Islet precursor cell (in vitro differentiated cells): ENCODE measurements at regions not wholly inside any gene's neighbourhood (a gene's known extent, or its start where the extent isn't known, plus 50 kb on each side); places are given as distances from the start of the nearest gene placed in this dataset.

Source experiments
- DNase-seq: peaks from one replicate; pipeline ENCODE4 v3.0.0-alpha.2; 2018

DNA sequence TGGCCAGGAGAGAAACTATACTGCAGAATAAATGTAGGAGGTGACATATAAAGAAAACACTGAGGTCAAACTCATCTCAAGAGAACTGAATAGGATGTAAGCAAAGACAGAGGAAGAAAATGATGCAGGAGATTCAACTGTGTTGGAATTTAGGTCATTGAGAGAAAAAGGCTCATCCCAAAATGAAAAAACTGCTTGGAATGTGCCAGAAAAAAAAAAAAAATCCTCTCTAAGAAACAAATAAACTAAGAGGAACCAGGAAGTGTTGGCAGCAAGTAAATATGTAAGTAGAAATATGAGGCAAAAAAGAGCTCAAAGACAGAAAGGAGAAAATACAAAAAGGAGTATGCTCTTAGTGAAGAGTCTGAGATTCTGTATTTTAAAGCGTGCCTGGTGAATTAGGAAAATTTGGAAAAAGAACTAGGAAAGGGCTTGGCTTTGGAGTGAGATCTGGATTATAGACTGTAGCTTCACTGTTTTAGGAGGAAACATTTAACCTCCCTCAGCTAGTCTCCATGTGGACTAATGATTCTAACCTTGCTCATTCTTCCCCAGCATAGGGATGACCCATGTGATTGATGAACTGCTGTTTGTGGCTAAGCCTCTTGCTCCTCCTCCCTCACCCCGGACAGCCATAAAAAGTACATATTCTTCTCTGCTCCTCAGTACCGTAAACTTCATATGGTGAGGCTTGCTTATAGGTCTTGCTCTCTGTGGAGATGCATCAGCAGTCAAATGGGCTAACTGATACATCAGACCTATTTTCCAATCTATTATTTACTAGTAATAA lies 185.6 kb upstream of the POU5F2 start:
- DNase-seq: peak; percentile 55

DNA sequence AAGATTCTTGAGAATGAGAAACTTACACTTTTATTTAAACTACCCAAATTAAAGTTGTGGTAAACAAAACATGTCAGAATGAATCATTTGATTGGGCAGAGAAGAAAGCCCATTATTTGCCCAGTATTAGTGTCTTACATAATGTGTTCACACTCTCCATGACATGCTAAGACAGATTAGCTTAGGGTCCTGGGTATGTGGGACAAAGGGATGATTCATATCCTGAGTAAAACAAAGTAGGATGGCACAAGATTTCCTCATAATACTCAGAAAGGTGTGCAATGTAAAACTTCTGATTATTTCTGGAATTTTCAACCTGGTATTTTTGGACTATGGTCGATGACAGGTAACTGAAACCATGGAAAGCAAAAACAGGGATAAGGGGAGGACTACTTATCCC lies 183.9 kb upstream of the POU5F2 start:
- DNase-seq: no peak

DNA sequence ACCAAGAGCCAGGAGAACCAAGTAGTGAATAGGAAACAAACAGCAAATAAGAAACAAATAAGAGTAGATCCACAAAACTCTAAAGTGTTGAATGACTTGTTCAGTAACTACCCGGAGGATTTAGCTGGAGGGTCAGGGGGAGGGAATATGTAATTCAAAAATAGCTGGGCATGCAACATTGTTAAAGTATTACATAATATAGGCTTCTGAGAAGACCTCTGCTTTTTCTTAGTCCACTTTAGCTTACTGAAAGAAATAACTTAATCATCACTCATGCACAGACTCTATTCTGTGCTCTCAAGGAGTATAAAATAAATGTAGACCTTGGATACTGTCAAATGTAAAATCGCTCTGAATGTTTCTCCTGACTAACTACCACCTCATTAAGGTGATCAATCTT lies 183.2 kb upstream of the POU5F2 start:
- no peak for DNase-seq

DNA sequence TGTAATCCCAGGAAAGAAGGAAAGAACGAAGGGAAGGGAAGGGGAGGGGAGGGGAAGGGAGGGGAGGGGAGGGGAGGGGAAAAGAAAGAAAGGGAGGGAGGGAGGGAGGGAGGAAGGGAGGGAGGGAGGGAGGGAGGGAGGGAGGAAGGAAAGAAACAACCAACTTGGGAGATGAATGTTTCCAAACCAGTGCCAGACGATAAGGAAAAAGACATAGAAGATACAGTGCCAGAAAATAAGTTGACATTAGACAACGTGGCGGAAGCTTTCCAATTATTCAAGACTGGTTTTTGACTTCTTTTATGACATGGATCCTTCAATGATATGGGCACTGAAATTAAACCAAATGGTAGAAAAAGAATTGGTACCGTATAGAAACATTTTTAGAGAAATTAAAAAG lies 181.2 kb upstream of the POU5F2 start:
- DNase-seq: no peak

DNA sequence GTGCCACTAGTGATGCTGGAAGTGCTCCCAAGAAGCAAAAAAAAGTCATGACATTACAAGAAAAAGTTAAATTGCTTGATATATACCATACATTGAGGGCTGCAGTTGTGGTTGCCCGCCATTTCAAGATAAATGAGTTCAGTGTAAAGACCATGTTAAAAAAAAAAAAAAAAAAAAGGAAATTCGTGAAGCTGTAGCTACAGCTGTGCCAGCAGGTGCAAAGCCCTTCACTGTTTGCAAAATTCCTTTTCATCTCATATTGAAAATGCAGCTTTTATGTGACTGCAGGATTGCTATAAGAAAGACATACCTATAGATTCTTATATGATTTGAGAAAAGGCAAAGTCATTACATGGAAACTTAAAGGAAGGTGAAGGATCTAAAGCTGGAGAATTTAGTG lies 179.6 kb upstream of the POU5F2 start:
- no peak for DNase-seq

DNA sequence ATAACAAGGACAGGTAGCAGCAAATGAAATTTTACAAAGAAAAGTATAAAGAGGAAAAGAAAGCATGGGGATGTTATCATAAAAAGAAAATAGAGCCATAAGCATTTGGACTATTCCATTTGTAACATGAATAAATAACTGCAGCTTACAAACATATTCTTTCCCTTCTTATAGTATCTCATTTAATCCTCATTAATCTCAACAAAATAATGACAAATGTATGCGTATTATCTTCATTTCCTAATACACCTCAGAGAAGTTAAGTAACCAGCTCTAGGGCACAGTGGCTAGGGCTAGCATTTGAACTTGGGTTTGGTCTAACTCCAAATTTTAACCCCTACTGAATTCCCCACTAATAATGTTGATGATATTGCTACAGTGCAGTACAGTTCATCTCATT lies 175.5 kb upstream of the POU5F2 start:
- DNase-seq: no peak

DNA sequence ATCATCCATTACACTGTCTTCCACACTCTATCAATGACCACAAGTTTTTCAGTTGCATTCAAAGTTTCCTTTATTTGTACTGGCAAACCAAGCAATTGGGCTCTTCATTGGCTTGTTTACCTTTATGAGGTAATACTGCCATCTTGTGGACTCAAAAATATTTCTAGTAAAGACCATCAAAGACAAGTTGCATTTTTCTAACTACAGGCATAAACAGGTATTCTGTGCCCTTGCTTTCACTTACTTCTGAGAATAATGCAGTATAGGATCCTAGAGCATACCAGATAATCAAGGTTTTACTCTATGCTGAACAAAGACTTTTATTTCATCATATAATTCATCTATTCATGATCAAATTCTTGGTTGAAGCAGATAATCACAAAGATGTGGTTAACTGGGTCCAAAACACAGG lies 173.7 kb upstream of the POU5F2 start:
- DNase-seq: no peak

DNA sequence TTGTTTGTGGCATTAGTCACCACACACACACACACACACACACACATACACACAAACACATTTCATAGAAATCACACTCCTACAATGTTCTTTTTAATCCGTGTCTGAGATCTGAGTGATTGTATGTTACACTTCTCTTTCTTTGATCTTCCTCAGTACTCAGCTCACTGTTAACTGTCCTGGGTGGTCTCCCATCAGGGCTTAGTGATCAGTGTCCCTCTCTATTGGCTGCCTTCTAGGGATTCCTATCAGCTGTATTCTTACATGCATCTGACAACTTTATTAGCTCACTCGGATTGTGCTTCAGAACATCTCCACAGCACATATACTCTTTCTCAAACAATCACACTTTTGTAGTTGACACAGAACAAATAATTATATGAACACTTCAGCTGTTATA lies 170.2 kb upstream of the POU5F2 start:
- DNase-seq: no peak

DNA sequence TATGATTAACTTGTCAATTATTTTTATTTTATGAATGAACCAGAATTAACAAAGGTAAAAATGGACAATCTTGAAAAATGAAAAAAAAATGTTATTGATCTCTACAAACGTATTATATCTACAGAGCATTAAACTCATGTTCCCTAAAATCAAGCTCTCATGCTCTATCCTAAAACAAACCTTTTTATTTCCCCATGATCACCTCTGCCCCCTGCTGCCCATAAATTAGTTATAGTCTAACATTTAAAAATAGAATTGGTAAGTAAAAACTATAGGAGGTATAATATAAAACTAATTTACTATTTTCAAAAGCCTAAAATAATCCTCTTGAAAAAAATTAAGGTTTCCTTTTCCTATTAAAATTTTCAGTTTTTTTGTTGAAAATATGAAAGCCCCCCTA lies 168.0 kb upstream of the POU5F2 start:
- no peak for DNase-seq

DNA sequence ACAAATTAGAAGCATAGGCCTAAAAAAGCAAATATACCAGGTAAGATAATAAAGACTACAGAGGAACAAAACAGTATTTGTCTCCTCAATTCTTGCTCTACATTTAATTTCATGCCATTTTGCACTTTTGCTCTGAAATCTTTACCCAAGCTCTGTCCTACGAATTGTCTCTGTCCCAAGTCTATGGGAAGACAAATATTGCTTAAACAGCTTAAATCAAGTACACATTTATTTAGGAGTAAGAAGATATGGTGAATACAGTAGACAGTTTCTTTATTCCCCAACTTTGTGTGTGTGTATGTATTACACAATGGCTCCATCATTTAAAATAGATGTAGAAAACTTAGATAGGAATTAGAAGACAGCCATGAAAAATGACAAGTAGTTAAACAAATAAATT lies 163.5 kb upstream of the POU5F2 start:
- no peak for DNase-seq

DNA sequence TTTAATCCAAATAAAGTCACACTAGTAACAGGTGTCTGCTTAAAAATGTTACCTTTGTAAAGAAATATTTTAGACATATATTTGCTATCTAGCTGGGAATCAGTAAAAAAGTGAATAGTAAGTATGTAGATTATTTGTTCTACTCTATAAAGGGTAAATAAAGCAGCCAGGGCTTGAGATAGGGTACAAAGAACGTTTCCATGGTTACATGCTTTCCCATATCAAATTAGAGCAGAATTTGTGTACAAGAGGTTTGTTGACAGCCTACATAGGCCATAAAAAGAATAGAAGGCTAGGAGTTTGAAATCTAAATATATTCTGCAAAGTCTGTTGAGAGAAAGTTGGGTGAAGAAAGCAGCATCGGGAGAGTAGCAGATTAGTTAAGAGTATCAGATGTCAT lies 160.9 kb upstream of the POU5F2 start:
- no peak for DNase-seq

DNA sequence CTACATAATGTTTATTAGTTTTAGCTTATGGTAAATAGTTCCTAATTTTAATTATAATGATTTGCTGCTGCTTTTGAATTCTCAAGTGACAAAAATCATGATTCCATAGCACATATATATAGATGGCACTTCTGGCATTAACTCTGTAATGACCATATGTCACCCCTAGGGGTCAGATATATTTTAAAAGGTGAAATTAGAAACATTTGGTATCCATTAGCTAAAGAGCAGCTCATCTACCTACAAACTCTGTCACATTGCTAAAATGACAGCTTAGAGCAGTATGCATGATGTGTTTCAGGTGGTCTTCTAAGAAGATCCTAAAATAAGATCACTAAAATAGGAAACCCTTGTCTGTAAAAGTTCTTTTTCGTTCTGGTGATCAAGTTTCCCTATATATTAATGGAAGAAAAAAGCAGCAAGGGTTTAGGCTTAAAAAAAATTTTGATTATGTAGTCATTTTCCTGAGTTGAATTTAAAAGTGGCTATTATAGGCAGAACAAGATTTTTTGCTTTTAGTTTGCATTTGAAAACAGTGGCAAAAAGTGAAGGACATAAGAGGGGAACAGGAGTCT lies 157.7 kb upstream of the POU5F2 start:
- DNase-seq: no peak

DNA sequence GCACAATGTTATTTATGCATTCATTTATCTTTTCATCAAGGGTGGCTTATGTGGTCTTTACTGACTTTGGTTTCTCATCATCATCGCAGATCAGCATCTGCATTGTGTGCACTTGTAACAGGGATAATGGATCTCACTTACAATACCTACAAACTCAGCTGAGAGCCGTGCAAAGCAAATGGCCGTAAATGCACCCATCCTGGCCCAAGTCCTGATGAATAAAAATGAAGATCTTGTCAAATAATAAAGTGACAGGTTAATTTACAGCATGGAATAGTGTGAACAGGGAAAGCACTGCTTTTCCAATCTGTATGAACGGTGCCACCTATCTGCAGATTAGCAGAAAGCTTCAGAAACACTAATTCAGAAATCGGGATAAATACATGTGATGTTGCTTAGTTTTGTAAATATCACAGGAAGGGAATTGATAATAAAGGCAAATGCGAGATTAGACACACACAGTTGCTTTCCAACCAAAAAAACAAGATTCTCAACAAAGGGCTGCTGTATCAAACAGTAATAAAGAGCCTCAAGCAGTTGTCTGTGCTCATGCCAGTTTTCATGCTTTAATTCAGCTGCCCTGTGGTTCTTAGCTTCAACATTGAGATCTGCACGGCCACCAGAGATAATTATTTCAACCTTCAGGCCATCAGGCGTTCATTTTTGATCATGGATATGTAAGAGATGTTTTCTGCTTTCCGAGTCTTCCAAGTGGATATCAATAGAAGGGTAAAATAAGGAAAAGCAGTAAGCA lies 153.4 kb upstream of the POU5F2 start:
- DNase-seq: no peak

DNA sequence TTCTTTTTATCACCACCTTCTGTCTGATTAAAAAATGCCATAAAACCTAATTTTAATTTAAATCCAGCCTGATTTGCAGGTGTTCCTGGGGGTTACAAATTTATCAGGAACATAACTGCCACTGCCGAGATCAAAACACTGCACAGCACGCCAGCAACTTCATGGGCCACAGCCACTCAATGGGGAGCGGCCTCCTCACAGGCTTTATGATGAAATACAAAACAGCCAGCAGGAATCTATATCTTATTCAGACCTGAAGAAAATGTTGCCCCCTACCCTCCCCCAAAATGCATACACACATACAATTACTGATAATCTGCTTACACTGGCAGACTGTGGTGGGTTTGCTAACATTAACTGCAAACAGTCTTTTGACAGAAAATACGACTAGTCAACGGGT lies 151.7 kb upstream of the POU5F2 start:
- DNase-seq: no peak

DNA sequence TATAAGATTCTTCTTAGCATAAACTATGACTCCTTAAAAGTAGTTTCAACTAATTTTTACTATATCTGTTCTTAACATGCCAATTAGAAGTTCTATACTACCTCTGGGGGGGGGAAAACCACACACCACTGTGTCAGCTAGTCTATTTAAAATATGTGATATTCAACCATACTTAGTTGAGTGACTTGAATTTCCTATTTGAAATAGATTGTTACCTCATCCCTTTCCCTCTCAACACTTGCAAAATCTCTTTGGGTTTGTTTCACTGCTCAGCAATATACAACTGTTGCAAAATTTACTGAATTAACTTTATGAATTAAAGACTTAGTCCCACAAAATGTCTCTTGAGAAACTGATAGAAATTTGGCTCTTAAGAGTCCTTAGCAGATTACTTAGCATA lies 151.1 kb upstream of the POU5F2 start:
- DNase-seq: no peak

DNA sequence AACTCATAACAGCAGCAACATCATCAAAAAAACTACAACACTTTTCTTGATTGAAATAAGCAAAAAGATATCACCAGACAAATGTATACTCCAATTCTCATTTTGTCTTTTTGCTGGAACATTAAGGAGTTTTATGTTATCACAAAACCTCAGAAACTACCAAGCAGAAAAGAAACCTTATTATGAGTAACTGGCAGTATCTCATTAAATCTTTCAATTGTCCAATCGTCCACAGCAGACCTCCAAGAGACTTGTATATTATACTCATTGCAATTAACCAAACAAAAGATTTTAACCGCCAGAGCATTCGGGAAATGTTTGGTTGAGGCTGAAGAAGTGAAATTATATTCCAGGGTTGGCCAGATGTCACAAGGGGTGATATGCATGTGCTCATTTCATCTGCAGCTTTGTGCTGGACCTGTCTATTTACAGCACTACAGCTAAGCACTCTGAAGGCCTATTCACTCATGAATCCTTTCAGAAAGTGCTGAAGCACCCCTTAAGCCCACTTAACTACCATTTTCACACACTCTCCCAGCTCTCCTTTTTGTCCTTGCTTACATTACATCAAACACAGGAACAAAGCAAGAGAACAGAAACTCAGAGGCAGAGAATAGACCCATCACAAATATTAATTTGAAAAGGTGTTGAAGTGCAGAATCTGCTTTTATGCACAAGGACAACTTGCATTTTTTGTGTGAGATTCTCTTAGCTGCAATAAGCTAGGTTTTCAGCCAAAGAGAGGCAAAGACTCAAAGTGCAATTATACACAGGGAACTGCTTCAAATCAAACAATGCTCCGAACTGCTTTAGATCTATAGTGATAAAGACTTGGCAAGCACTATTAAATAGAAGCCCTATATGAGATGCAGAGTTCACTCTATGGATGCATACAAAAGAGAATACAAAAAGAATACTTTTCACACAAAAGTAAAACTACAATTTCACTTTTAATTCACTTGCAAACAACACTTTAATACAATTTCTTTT lies 150.4 kb upstream of the POU5F2 start:
- no peak for DNase-seq

DNA sequence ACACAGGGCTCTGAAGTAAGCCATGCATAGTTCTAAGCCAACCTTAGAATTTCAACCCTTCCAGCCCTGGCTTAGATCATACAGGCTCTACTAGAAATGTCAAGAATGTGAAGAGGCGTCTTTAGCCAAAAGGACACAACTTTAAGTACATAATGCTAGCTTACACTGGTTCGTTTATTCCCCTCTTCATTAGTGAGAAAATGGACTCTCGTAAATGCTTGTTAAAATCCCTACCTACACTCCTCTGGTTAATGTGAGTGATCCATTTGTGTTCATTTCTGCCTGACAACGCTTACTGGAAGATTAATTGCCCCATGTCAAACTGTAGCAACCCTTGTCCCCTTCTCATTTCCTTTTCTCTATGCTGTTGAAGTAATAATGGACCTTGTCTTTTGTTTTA lies 149.3 kb upstream of the POU5F2 start:
- DNase-seq: peak; percentile 73

DNA sequence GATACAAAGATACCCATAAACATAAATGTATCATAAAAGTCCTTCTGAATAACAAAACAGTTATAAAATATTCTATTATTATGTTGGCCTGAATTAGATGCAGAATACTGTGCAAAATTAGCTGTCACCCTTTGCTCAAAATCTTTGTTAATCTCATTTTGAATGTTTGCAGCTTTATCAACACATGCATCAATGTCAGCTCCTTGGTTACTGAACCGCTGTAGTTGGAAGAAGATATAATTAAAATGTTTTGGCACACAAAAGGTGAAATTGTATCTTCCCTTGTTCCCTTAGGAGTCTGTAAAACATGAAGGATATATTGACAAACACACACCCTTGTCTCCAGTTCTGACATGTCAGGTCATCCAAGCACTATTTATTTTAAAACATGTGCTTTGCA lies 146.3 kb upstream of the POU5F2 start:
- DNase-seq: no peak

DNA sequence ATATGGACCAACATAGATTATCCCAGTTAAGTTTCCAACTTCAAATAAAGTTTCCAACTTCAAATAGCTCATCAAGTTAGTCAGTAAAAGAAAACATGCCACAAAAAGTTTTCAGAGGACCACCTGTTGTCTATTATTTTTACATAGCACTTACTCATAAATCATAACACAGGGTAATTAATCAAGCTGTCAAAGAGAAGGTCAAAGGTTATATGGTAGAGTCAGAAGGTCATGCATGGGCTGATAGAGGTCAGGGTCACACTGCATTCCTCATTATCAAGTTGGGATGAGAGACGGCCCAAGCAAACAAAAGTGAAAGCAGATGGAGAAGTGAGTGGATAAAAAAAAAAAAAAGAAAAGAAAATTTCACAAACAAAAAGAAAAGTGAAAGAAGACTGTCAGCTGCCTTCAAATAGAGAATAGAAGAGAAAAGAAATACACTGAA lies 145.5 kb upstream of the POU5F2 start:
- DNase-seq: no peak

DNA sequence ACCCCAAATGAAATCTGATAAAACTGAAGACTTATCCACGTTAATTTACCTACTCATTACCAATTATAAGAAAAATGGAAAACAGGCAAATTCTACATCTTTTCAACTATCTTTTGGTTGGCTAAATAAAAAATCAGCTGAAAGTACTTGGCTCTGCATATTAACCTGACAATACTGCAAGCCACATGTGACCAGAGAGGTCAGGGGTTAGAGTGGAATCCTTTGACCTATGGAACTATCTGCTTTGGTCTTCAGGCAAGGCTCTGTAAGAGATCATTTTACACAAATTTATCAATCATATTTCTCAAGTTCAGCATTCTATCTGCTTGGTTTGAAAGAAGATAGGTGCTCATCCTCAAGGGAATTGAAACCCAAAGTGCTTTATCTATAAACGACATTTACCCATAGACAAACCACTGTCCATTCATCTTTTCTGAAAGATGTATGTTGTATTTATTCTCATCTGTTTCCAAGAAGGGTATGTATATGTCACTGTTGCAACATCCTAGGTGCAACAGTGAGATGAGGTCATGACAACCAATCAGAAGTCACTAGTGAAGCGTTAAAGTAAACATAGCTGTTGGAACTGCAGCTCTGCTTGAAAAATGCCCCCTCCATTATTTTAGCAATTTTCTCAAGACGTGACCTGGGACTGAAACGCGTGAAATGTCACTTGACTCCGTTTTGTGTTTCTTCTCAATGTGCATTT lies 144.9 kb upstream of the POU5F2 start:
- DNase-seq: no peak

DNA sequence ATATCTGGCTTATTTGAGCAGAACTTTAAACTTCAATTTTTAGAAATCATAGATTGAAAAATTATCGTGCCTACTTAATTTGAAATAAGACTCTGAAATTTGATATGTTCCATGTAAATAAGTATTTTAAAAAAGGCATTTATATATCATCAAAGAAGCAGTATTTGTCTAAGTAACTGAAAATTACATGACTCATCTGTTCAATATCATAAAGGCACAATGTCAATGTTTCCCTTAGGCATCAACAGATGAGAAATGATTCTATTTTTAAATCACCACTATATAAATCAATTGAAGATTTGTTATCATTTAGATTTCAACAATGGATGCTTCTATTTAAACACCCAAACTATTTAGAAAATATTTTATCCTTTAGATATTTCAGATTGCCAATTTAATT lies 142.9 kb upstream of the POU5F2 start:
- DNase-seq: no peak

DNA sequence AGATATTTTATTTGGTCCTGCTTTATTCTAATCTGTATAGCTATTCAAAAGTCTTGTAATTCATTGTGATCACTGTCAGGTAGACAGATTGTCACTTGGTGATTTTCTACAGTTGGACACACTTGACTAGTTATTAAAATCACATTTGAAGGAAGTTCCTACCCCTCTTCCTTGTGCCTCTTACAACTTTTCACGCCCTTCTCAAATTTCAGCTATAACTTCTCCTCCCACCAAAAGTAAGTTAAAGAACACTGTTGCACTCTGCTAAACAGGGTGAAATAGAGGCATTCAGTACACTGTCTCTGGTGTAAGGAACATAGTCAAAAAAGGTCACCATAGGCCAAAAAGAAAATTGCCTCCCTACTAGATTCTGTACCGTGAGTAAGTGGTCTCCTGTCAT lies 142.1 kb upstream of the POU5F2 start:
- DNase-seq: no peak
